GM21528 (cell line): ENCODE measurements at regions not wholly inside any gene's neighbourhood (a gene's known extent, or its start where the extent isn't known, plus 50 kb on each side); places are given as distances from the start of the nearest gene placed in this dataset.

Source experiments
- ATAC-seq: cut with Tn5 transposase; IDR thresholded peaks from one replicate; pipeline ENCODE4 v1.9.1; 2021; ENCODE audit warnings: mild to moderate bottlenecking, moderate library complexity; ENCODE audit not compliant: unreplicated experiment, low FRiP score

GRCh38 chr4:138310498-138310897 lies 68.3 kb upstream of the SLC7A11 start:
- no peak for ATAC-seq

- ATAC-seq = no peak
Measured at GRCh38 chr4:138308356-138308755, 66.2 kb upstream of the SLC7A11 start.

GRCh38 chr4:138307319-138307718 lies 65.2 kb upstream of the SLC7A11 start:
- no peak for ATAC-seq

DNA sequence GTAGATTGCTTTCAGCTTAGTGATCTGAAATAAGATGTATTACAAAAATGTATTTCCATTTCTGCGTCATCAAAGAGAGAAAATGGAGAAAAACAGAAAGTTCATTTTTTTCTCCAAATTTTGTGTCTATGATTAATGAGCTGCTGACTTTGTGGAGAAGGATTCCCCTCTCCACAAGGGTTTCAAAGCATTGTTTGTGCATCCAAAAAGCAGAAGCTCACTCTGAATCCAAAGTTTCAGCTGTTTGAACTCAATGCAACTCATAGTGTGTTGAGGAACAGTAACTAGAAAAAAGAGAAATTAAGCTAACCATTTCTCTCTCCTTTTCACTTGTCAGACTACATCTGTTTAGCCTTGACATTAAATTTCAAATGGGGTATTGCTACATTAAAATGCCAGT lies 62.9 kb upstream of the SLC7A11 start:
- no peak for ATAC-seq

DNA sequence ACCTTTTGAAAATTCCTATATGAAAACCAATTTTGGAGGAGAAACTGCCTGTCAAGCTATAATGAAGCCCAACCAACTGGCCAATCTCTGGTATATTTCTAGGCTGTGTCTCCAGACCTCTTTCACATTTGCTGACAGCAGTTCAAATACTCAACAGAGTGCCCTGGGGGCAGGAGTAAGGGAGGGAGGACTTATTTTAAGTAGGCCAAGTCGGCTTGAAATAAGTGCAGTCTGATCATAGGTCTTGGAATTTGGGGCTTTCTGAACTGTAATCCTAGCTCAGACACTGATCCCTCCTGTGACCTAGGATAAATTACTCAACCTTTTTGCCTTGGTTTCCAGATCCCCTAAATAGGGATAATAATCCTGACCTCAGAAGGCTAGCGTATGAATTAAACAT lies 59.4 kb upstream of the SLC7A11 start:
- ATAC-seq = no peak

- ATAC-seq = no peak
Measured at GRCh38 chr4:138300616-138301015, 58.5 kb upstream of the SLC7A11 start.

DNA sequence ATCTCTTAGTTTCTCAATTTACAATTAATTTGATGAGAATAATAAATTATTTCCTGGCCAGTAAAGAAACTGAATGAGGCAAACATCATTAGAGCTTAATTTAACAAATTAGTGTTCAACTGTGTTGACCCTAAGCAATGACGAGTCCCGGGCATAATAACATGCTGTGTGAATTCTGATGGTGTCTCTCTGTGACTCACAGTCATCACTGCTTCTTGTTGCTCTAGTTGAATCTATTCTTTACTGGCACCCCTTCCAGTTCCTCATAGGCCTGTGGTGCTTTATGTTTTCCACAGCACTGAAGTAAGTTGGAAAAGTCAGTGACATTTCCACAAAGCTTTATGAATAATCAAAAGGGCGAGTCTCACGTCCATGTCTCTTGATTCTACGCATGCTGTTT lies 57.7 kb upstream of the SLC7A11 start:
- no peak for ATAC-seq

GRCh38 chr4:138298866-138299265 lies 56.7 kb upstream of the SLC7A11 start:
- ATAC-seq = no peak

DNA sequence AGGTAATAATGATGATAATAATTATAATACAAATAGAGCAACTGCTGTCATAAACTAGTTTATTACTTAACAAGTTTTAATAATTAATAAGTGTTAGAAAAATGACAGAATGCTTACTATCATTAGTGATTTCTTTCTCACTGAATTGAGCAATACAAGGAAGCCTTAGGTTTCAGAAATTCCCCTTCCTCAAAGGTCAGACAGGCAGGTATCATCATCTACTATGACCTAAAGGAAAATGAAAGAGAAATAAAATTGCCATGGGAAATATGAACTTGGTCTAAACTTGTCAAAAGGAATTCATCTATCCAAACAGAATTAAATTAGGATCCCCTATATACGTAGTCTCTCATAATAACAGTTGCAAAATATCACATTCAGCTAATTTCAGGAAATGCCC lies 56.3 kb upstream of the SLC7A11 start:
- ATAC-seq = no peak

DNA sequence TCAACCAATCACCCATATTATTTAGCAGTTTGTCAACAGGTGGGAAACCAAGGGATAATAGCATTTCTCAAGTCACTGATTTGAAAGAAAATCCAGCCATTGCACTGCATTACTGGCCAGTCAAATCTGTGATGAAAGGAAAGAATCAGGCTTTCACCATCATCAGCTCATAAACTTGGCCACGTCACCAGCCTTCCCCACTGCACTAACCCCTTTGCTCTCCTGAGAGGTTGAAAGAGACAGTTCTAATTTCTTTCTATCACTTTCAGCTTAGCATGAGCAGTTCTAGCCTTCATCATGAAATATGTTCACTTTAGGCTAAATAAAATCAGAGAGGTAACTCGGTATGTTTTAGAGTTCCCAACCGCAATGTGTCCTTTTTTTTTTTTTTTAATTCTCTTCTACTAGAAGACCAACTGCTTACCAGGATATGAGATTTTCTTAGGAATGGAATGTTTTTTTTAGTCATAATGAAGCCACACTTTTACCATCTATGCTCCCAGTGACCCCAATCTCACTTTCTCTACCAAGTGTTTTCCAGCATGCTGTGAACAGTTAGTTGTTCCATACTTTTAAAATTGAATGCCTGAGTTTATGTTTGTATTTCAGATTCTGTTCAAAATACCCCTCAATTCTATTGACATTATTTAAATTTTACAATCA lies 55.7 kb upstream of the SLC7A11 start:
- no peak for ATAC-seq

GRCh38 chr4:138292321-138292720 lies 50.2 kb upstream of the SLC7A11 start:
- ATAC-seq = no peak
